ENCODE measurements at regions not wholly inside any gene's neighbourhood (a gene's known extent, or its start where the extent isn't known, plus 50 kb on each side); places are given as distances from the start of the nearest gene placed in this dataset.

DNA sequence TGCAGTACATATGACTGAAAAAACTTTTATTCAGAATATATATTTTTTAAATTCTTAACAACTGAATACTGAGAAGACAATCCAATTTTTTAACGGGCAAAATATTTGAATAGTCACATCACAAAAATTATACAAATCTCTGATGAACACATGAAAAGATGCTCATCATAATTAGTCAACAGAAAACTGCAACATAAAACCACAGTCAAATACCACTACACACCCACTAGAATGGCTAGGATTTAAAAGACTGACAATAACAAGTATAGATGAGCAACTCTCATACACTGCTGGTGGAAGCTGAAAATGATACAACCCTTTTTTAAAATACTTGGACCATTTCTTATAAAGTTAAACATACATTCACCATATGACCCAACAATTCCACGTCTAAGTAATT, 87.7 kb upstream of the TNFSF4 start:
- ATAC-seq (no peak), FAIRE-seq (no peak), DNase-seq (ENCODE audit: extremely low read depth in 1 of 4, low spot score in 3 of 4) (no peak)
- in situ Hi-C loops (cut with MboI): no loop called here
- WGBS (ENCODE audit: insufficient coverage, low coverage, missing lambda C conversion rate): 15% methylated on average over 2 of the region's 2 CpGs
- ChIA-PET CTCF (ENCODE audit: low intra/inter-chr PET ratio) (no interaction called here), POLR2A (no interaction called here)
- Histone ChIP-seq H3K36me3 (ENCODE audit: control insufficient read depth, insufficient read depth, low read length) (no peaks in the 10 kb centered on the region), H3K4me3 (no peak overlapping the region), H3K9me1 (ENCODE audit: control insufficient read depth, insufficient read depth, low read length) (no peaks in the 10 kb centered on the region), H3K9me3 (replicated peaks; ENCODE audit: control insufficient read depth, insufficient read depth, low read depth, low read length) (no peaks in the 10 kb centered on the region), H4K20me1 (replicated peaks; ENCODE audit: control insufficient read depth, insufficient read depth, low read length) (no peaks in the 10 kb centered on the region), H2AFZ (ENCODE audit: low read depth, low read length) (no peak overlapping the region), H3K4me2 (ENCODE audit: insufficient read depth, low read length) (no peak overlapping the region), H3K79me2 (ENCODE audit: control insufficient read depth, insufficient read depth, low read length) (no peaks in the 10 kb centered on the region), H3K9ac (ENCODE audit: insufficient read depth in 1 of 2, low read depth in 2 of 2, low read length in 2 of 2) (no peak overlapping the region), H3K4me1 (replicated peaks in 1 of 2; ENCODE audit: control insufficient read depth in 2 of 2, insufficient read depth in 2 of 2, low read length in 2 of 2) (no peaks in the 10 kb centered on the region), H3K27ac (ENCODE audit: extremely low read depth, low read depth, low read length) (no peak overlapping the region), H3K27me3 (ENCODE audit: control insufficient read depth in 2 of 2, insufficient read depth in 2 of 2, low read length in 2 of 2) (no peaks in the 10 kb centered on the region)
- TF ChIP-seq ZNF212 (CRISPR knock-in tag; IDR thresholded peaks at IDR 0.05): no peak
- no peak for TF ChIP-seq BRCA1 (IDR thresholded peaks at IDR 0.05)
- no peak for TF ChIP-seq BRCA1 (CRISPR knock-in tag; IDR thresholded peaks at IDR 0.05)
- intact Hi-C loops (cut with micrococcal nuclease): no loop called here
- no TSS peak for BruUV-seq (replicated peaks)

- ATAC-seq: no peak
- in situ Hi-C loops (cut with MboI): no loop called here
- H3K4me2 ChIP-seq (ENCODE audit: insufficient read depth, low read length): no peak overlapping the region
- TF ChIP-seq, protein P1, sequence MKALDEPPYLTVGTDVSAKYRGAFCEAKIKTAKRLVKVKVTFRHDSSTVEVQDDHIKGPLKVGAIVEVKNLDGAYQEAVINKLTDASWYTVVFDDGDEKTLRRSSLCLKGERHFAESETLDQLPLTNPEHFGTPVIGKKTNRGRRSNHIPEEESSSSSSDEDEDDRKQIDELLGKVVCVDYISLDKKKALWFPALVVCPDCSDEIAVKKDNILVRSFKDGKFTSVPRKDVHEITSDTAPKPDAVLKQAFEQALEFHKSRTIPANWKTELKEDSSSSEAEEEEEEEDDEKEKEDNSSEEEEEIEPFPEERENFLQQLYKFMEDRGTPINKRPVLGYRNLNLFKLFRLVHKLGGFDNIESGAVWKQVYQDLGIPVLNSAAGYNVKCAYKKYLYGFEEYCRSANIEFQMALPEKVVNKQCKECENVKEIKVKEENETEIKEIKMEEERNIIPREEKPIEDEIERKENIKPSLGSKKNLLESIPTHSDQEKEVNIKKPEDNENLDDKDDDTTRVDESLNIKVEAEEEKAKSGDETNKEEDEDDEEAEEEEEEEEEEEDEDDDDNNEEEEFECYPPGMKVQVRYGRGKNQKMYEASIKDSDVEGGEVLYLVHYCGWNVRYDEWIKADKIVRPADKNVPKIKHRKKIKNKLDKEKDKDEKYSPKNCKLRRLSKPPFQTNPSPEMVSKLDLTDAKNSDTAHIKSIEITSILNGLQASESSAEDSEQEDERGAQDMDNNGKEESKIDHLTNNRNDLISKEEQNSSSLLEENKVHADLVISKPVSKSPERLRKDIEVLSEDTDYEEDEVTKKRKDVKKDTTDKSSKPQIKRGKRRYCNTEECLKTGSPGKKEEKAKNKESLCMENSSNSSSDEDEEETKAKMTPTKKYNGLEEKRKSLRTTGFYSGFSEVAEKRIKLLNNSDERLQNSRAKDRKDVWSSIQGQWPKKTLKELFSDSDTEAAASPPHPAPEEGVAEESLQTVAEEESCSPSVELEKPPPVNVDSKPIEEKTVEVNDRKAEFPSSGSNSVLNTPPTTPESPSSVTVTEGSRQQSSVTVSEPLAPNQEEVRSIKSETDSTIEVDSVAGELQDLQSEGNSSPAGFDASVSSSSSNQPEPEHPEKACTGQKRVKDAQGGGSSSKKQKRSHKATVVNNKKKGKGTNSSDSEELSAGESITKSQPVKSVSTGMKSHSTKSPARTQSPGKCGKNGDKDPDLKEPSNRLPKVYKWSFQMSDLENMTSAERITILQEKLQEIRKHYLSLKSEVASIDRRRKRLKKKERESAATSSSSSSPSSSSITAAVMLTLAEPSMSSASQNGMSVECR (CRISPR knock-in tag; IDR thresholded peaks at IDR 0.05): no peak
- TF ChIP-seq ZNF707 (CRISPR knock-in tag; conservative IDR thresholded peaks at IDR 0.05): no peak
- TF ChIP-seq LEF1 (IDR thresholded peaks at IDR 0.05): no peak
- TF ChIP-seq, protein P2, sequence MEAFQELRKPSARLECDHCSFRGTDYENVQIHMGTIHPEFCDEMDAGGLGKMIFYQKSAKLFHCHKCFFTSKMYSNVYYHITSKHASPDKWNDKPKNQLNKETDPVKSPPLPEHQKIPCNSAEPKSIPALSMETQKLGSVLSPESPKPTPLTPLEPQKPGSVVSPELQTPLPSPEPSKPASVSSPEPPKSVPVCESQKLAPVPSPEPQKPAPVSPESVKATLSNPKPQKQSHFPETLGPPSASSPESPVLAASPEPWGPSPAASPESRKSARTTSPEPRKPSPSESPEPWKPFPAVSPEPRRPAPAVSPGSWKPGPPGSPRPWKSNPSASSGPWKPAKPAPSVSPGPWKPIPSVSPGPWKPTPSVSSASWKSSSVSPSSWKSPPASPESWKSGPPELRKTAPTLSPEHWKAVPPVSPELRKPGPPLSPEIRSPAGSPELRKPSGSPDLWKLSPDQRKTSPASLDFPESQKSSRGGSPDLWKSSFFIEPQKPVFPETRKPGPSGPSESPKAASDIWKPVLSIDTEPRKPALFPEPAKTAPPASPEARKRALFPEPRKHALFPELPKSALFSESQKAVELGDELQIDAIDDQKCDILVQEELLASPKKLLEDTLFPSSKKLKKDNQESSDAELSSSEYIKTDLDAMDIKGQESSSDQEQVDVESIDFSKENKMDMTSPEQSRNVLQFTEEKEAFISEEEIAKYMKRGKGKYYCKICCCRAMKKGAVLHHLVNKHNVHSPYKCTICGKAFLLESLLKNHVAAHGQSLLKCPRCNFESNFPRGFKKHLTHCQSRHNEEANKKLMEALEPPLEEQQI (IDR thresholded peaks at IDR 0.05): no peak
Measured at GRCh38 chr1:173295391-173295790, 88.3 kb upstream of the TNFSF4 start.

More at GRCh38 chr1:173295391-173295790, 88.3 kb upstream of the TNFSF4 start:
- no peaks in the 10 kb centered on the region for H3K9me3 ChIP-seq (replicated peaks; ENCODE audit: control insufficient read depth, insufficient read depth, low read depth, low read length)
- H3K27me3 ChIP-seq (ENCODE audit: control insufficient read depth in 2 of 2, insufficient read depth in 2 of 2, low read length in 2 of 2): no peaks in the 10 kb centered on the region
- no peak overlapping the region for H3K4me3 ChIP-seq
- POLR2A ChIA-PET: no interaction called here
- WGBS (ENCODE audit: insufficient coverage, low coverage, missing lambda C conversion rate): 22% methylated on average over 1 of the region's 1 CpG
- BruUV-seq (replicated peaks): no TSS peak
- no peaks in the 10 kb centered on the region for H4K20me1 ChIP-seq (replicated peaks; ENCODE audit: control insufficient read depth, insufficient read depth, low read length)
- H3K9me1 ChIP-seq (ENCODE audit: control insufficient read depth, insufficient read depth, low read length): no peaks in the 10 kb centered on the region
- no peaks in the 10 kb centered on the region for H3K36me3 ChIP-seq (ENCODE audit: control insufficient read depth, insufficient read depth, low read length)
- no peak overlapping the region for H3K27ac ChIP-seq (ENCODE audit: extremely low read depth, low read depth, low read length)
- H3K79me2 ChIP-seq (ENCODE audit: control insufficient read depth, insufficient read depth, low read length): no peaks in the 10 kb centered on the region
- FAIRE-seq (no peak), DNase-seq (ENCODE audit: extremely low read depth in 1 of 4, low spot score in 3 of 4) (no peak)
- H2AFZ ChIP-seq (ENCODE audit: low read depth, low read length): no peak overlapping the region
- H3K9ac ChIP-seq (ENCODE audit: insufficient read depth in 1 of 2, low read depth in 2 of 2, low read length in 2 of 2): no peak overlapping the region
- CTCF ChIA-PET (ENCODE audit: low intra/inter-chr PET ratio): no interaction called here
- intact Hi-C loops (cut with micrococcal nuclease): no loop called here
- peaks cover 0 to 4% of the 10 kb centered on the region in 2 experiments; a peak in 2 of 5 replicates for H3K4me1 ChIP-seq (replicated peaks in 1 of 2; ENCODE audit: control insufficient read depth in 2 of 2, insufficient read depth in 2 of 2, low read length in 2 of 2)
